ENCODE measurements at regions not wholly inside any gene's neighbourhood (a gene's known extent, or its start where the extent isn't known, plus 50 kb on each side); places are given as distances from the start of the nearest gene placed in this dataset.

- TF ChIP-seq EP300 (IDR thresholded peaks at IDR 0.05; ENCODE audit: borderline replicate concordance) (no peak), NFIC (IDR thresholded peaks at IDR 0.05) (no peak), TAF1 (IDR thresholded peaks at IDR 0.05; ENCODE audit: low read depth) (no peak), EGR1 (IDR thresholded peaks at IDR 0.05) (no peak), YY1 (IDR thresholded peaks at IDR 0.05; ENCODE audit: low read depth) (no peak), RAD21 (IDR thresholded peaks at IDR 0.05; ENCODE audit: low read depth) (no peak), CREB1 (IDR thresholded peaks at IDR 0.05; ENCODE audit: low read depth) (no peak), MAX (IDR thresholded peaks at IDR 0.05) (no peak), ZBTB7A (IDR thresholded peaks at IDR 0.05; ENCODE audit: low read depth) (no peak)
- TF ChIP-seq, protein P1, sequence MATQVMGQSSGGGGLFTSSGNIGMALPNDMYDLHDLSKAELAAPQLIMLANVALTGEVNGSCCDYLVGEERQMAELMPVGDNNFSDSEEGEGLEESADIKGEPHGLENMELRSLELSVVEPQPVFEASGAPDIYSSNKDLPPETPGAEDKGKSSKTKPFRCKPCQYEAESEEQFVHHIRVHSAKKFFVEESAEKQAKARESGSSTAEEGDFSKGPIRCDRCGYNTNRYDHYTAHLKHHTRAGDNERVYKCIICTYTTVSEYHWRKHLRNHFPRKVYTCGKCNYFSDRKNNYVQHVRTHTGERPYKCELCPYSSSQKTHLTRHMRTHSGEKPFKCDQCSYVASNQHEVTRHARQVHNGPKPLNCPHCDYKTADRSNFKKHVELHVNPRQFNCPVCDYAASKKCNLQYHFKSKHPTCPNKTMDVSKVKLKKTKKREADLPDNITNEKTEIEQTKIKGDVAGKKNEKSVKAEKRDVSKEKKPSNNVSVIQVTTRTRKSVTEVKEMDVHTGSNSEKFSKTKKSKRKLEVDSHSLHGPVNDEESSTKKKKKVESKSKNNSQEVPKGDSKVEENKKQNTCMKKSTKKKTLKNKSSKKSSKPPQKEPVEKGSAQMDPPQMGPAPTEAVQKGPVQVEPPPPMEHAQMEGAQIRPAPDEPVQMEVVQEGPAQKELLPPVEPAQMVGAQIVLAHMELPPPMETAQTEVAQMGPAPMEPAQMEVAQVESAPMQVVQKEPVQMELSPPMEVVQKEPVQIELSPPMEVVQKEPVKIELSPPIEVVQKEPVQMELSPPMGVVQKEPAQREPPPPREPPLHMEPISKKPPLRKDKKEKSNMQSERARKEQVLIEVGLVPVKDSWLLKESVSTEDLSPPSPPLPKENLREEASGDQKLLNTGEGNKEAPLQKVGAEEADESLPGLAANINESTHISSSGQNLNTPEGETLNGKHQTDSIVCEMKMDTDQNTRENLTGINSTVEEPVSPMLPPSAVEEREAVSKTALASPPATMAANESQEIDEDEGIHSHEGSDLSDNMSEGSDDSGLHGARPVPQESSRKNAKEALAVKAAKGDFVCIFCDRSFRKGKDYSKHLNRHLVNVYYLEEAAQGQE (IDR thresholded peaks at IDR 0.05; ENCODE audit: low read depth) = no peak
Observed at GRCh38 chr16:59655031-59655430, 920.9 kb upstream of the GOT2 start.
